ENCODE measurements at regions not wholly inside any gene's neighbourhood (a gene's known extent, or its start where the extent isn't known, plus 50 kb on each side); places are given as distances from the start of the nearest gene placed in this dataset.

GRCh38 chr1:184276416-184276815, 110.4 kb upstream of the C1orf21 start:
- DNase-seq (ENCODE audit: insufficient read length, low spot score), result no peak
- no peak for FAIRE-seq
- TF ChIP-seq POLR2A (IDR thresholded peaks at IDR 0.05; ENCODE audit: low read depth, low read length) (no peak), POLR2AphosphoS5 (IDR thresholded peaks at IDR 0.05; ENCODE audit: low read depth, low read length) (no peak), POU2F2 (IDR thresholded peaks at IDR 0.05; ENCODE audit: low read depth, low read length) (no peak), PAX5 (IDR thresholded peaks at IDR 0.05; ENCODE audit: insufficient read depth, low read length, severe bottlenecking) (no peak), SPI1 (IDR thresholded peaks at IDR 0.05; ENCODE audit: low read depth, low read length) (no peak), TAF1 (IDR thresholded peaks at IDR 0.05; ENCODE audit: low read depth, low read length) (no peak)

DNA sequence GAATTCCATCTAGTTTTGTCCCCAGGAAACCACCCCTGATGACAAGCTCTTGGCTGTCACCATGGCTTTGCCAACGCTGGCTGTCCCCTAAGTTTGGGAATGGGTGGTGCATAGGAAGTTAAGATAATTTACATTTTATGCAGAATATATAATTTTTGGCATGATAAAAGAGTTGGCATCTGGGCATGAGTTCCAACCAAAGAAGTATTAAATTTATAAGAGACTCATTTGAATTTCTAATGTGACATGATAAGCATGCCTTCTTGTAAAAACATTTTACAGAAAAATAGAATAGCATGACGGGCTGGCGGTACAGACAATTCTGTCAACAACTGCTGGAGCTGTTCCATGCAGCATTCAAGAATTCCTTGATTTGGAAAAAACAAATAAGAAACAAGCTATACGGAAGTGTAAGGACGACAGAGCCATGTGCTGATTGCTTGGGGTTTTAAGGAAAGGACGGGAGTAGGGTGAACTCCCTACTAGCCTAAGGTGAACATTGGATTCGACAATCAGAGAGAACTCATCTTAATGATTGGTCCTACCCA, 106.8 kb upstream of the C1orf21 start:
- DNase-seq (ENCODE audit: insufficient read length, low spot score) (no peak), FAIRE-seq (no peak)
- TF ChIP-seq POLR2A (IDR thresholded peaks at IDR 0.05; ENCODE audit: low read depth, low read length), result no peak
- no peak for TF ChIP-seq SPI1 (IDR thresholded peaks at IDR 0.05; ENCODE audit: low read depth, low read length)
- no peak for TF ChIP-seq PAX5 (IDR thresholded peaks at IDR 0.05; ENCODE audit: insufficient read depth, low read length, severe bottlenecking)
- TF ChIP-seq TAF1 (IDR thresholded peaks at IDR 0.05; ENCODE audit: low read depth, low read length), result no peak
- no peak for TF ChIP-seq POLR2AphosphoS5 (IDR thresholded peaks at IDR 0.05; ENCODE audit: low read depth, low read length)
- no peak for TF ChIP-seq POU2F2 (IDR thresholded peaks at IDR 0.05; ENCODE audit: low read depth, low read length)

- FAIRE-seq, result no peak
- TF ChIP-seq POLR2AphosphoS5 (IDR thresholded peaks at IDR 0.05; ENCODE audit: low read depth, low read length) (no peak), TAF1 (IDR thresholded peaks at IDR 0.05; ENCODE audit: low read depth, low read length) (no peak), POU2F2 (IDR thresholded peaks at IDR 0.05; ENCODE audit: low read depth, low read length) (no peak), SPI1 (IDR thresholded peaks at IDR 0.05; ENCODE audit: low read depth, low read length) (no peak)
- no peak for DNase-seq (ENCODE audit: insufficient read length, low spot score)
Measured at GRCh38 chr1:184283999-184284398, 102.8 kb upstream of the C1orf21 start.

- no peak for TF ChIP-seq SPI1 (IDR thresholded peaks at IDR 0.05; ENCODE audit: low read depth, low read length)
- TF ChIP-seq POLR2A (IDR thresholded peaks at IDR 0.05; ENCODE audit: low read depth, low read length), result no peak
- TF ChIP-seq POU2F2 (IDR thresholded peaks at IDR 0.05; ENCODE audit: low read depth, low read length), result no peak
- DNase-seq (ENCODE audit: insufficient read length, low spot score) (no peak), FAIRE-seq (no peak)
Measured at GRCh38 chr1:184284900-184285299, 101.9 kb upstream of the C1orf21 start.

GRCh38 chr1:184285401-184286087, 101.3 kb upstream of the C1orf21 start:
- TF ChIP-seq POLR2A (IDR thresholded peaks at IDR 0.05; ENCODE audit: low read depth, low read length) (no peak), POU2F2 (IDR thresholded peaks at IDR 0.05; ENCODE audit: low read depth, low read length) (no peak), POLR2AphosphoS5 (IDR thresholded peaks at IDR 0.05; ENCODE audit: low read depth, low read length) (no peak), PAX5 (IDR thresholded peaks at IDR 0.05; ENCODE audit: insufficient read depth, low read length, severe bottlenecking) (no peak), SPI1 (IDR thresholded peaks at IDR 0.05; ENCODE audit: low read depth, low read length) (no peak)
- FAIRE-seq, result no peak
- no peak for DNase-seq (ENCODE audit: insufficient read length, low spot score)

DNA sequence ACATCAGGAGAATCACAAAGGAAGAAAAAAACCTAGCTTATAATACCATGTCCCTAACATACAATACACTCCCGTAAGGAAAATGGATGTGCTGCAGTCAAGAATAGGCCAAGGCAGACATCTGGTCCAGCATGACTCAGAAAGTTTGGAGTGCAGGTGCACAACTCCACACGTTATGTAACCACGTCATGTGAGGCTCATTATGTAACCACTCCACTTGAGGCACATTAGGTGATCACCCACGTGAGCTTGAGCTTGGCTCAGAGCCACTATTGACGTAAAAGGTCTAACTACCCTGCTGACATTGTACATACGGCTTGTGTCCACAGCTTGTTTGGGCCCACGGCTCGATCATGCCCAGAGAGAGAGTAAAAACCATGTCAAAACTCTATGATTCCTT, 99.8 kb upstream of the C1orf21 start:
- FAIRE-seq, result no peak
- DNase-seq (ENCODE audit: insufficient read length, low spot score), result no peak
- TF ChIP-seq POLR2A (IDR thresholded peaks at IDR 0.05; ENCODE audit: low read depth, low read length), result no peak
- no peak for TF ChIP-seq POU2F2 (IDR thresholded peaks at IDR 0.05; ENCODE audit: low read depth, low read length)
- TF ChIP-seq TAF1 (IDR thresholded peaks at IDR 0.05; ENCODE audit: low read depth, low read length), result no peak
- no peak for TF ChIP-seq POLR2AphosphoS5 (IDR thresholded peaks at IDR 0.05; ENCODE audit: low read depth, low read length)
- TF ChIP-seq PAX5 (IDR thresholded peaks at IDR 0.05; ENCODE audit: insufficient read depth, low read length, severe bottlenecking), result no peak

GRCh38 chr1:184289825-184290550, 96.8 kb upstream of the C1orf21 start:
- no peak for DNase-seq (ENCODE audit: insufficient read length, low spot score)
- TF ChIP-seq TAF1 (IDR thresholded peaks at IDR 0.05; ENCODE audit: low read depth, low read length), result no peak
- no peak for TF ChIP-seq SPI1 (IDR thresholded peaks at IDR 0.05; ENCODE audit: low read depth, low read length)
- no peak for TF ChIP-seq PAX5 (IDR thresholded peaks at IDR 0.05; ENCODE audit: insufficient read depth, low read length, severe bottlenecking)
- TF ChIP-seq POLR2AphosphoS5 (IDR thresholded peaks at IDR 0.05; ENCODE audit: low read depth, low read length), result no peak
- TF ChIP-seq POLR2A (IDR thresholded peaks at IDR 0.05; ENCODE audit: low read depth, low read length), result no peak
- TF ChIP-seq POU2F2 (IDR thresholded peaks at IDR 0.05; ENCODE audit: low read depth, low read length), result no peak
- FAIRE-seq, result no peak

GRCh38 chr1:184291701-184292100, 95.1 kb upstream of the C1orf21 start:
- FAIRE-seq, result no peak
- TF ChIP-seq TAF1 (IDR thresholded peaks at IDR 0.05; ENCODE audit: low read depth, low read length) (no peak), SPI1 (IDR thresholded peaks at IDR 0.05; ENCODE audit: low read depth, low read length) (no peak), POU2F2 (IDR thresholded peaks at IDR 0.05; ENCODE audit: low read depth, low read length) (no peak), PAX5 (IDR thresholded peaks at IDR 0.05; ENCODE audit: insufficient read depth, low read length, severe bottlenecking) (no peak), POLR2A (IDR thresholded peaks at IDR 0.05; ENCODE audit: low read depth, low read length) (no peak), POLR2AphosphoS5 (IDR thresholded peaks at IDR 0.05; ENCODE audit: low read depth, low read length) (no peak)
- DNase-seq (ENCODE audit: insufficient read length, low spot score), result no peak

- no peak for FAIRE-seq
- TF ChIP-seq SPI1 (IDR thresholded peaks at IDR 0.05; ENCODE audit: low read depth, low read length) (no peak), POU2F2 (IDR thresholded peaks at IDR 0.05; ENCODE audit: low read depth, low read length) (no peak), POLR2A (IDR thresholded peaks at IDR 0.05; ENCODE audit: low read depth, low read length) (no peak), PAX5 (IDR thresholded peaks at IDR 0.05; ENCODE audit: insufficient read depth, low read length, severe bottlenecking) (no peak), TAF1 (IDR thresholded peaks at IDR 0.05; ENCODE audit: low read depth, low read length) (no peak), POLR2AphosphoS5 (IDR thresholded peaks at IDR 0.05; ENCODE audit: low read depth, low read length) (no peak)
- DNase-seq (ENCODE audit: insufficient read length, low spot score), result no peak
Measured at GRCh38 chr1:184292101-184292500, 94.7 kb upstream of the C1orf21 start.

Data from GM12891 (cell line).